HCT116 (cell line): ENCODE measurements at regions not wholly inside any gene's neighbourhood (a gene's known extent, or its start where the extent isn't known, plus 50 kb on each side); places are given as distances from the start of the nearest gene placed in this dataset.

Experiments
- ATAC-seq: fragments of 200-7000 bp; cut with Tn5 transposase; 2 replicates; pipeline ENCODE4 v1.9.1; 2020; ENCODE audit warnings: mild to moderate bottlenecking, moderate library complexity
- BruUV-seq: library from RNA; stranded (reverse); fragments of 400-500 nt; replicated peaks from 2 replicates; lab custom pipeline; 2021; lab: Mats Ljungman, UMichigan
- CTCF ChIA-PET: fragments of 300-600 bp; sonication (Branson Sonifier 250); formaldehyde crosslinking; loops from one replicate; lab custom pipeline; 2021; ENCODE audit warnings: antibody characterized with exemption; lab: Charles Lee
- POLR2A ChIA-PET: fragments of 300-600, 350-600 bp; sonication (Branson Sonifier 250); formaldehyde crosslinking; loops from one replicate; lab custom pipeline; 2021; ENCODE audit warnings: antibody characterized with exemption; lab: Charles Lee
- RAD21 ChIA-PET, 2 experiments: fragments of 300-600 bp; sonication (Branson Sonifier 250); formaldehyde crosslinking; loops; one replicate each; lab custom pipeline; 2023; ENCODE audit warnings: low total read pairs in 2 of 2; ENCODE audit not compliant: uncharacterized antibody in 2 of 2, unreplicated experiment in 2 of 2, low non-redundant PET in 1 of 2; lab: Charles Lee
- DNase-seq: peaks from one replicate; pipeline ENCODE4 v3.0.0-alpha.2; 2010; ENCODE audit warnings: low read depth, low spot score
- H2AFZ ChIP-seq: fragments of 200-600 bp; shearing (Covaris generic), sonication (generic); 2 replicates; pipeline ENCODE4 v1.6.1; 2017; ENCODE audit warnings: low read depth, mixed run types, mixed read lengths, antibody characterized with exemption, low read length; ENCODE audit not compliant: poor library complexity, severe bottlenecking
- H3K27ac ChIP-seq: 2 replicates; pipeline ENCODE4 v1.5.1; 2012; ENCODE audit warnings: low read depth, low read length
- H3K27me3 ChIP-seq: fragments of 200-600 bp; sonication (generic); 2 replicates; pipeline ENCODE4 v1.6.1; 2016; ENCODE audit warnings: mixed run types, low read length, mixed read lengths; ENCODE audit not compliant: insufficient read depth
- H3K36me3 ChIP-seq, 2 experiments: fragments of 200-500 bp in 1 of 2; fragments of 200-600 bp in 1 of 2; sonication (Bioruptor generic) in 1 of 2; sonication (generic) in 1 of 2; 2 replicates each; pipeline versions ENCODE4 v1.5.1 to v1.6.1; 2014 to 2016; ENCODE audit warnings: low read length in 2 of 2, inconsistent platforms in 1 of 2, mixed read lengths in 1 of 2, mixed run types in 1 of 2; ENCODE audit not compliant: insufficient read depth in 2 of 2, control insufficient read depth in 1 of 2
- H3K4me1 ChIP-seq, 2 experiments: fragments of 200-600 bp in 1 of 2; sonication (generic) in 1 of 2; 2 replicates each; pipeline versions ENCODE4 v1.5.1 to v1.6.1; 2012 to 2017; ENCODE audit warnings: low read length in 2 of 2, inconsistent platforms in 1 of 2, mild to moderate bottlenecking in 1 of 2, mixed read lengths in 1 of 2, mixed run types in 1 of 2, moderate library complexity in 1 of 2; ENCODE audit not compliant: insufficient read depth in 2 of 2, control insufficient read depth in 1 of 2
- H3K4me2 ChIP-seq: fragments of 200-600 bp; sonication (generic); 2 replicates; pipeline ENCODE4 v1.6.1; 2017; ENCODE audit warnings: mixed run types, low read length, mixed read lengths
- H3K4me3 ChIP-seq, 2 experiments: fragments of 200-600 bp in 1 of 2; sonication (generic) in 1 of 2; replicated peaks in 1 of 2; 2 replicates each; pipeline ENCODE4 v1.5.1; 2011 to 2016; ENCODE audit warnings: low read length in 2 of 2, control low read depth in 1 of 2, low read depth in 1 of 2, mild to moderate bottlenecking in 1 of 2, mixed read lengths in 1 of 2, mixed run types in 1 of 2
- H3K79me2 ChIP-seq: fragments of 200-600 bp; sonication (generic); 2 replicates; pipeline ENCODE4 v1.6.1; 2017; ENCODE audit warnings: mild to moderate bottlenecking, mixed run types, low read length, moderate library complexity, mixed read lengths; ENCODE audit not compliant: insufficient read depth
- H3K9ac ChIP-seq: fragments of 200-600 bp; sonication (generic); 2 replicates; pipeline ENCODE4 v1.6.1; 2016; ENCODE audit warnings: low read length, mixed read lengths
- H3K9me2 ChIP-seq: fragments of 200-600 bp; sonication (generic), shearing (Covaris generic); 2 replicates; pipeline ENCODE4 v1.6.1; 2017; ENCODE audit warnings: mixed run types, mild to moderate bottlenecking, moderate library complexity; ENCODE audit not compliant: insufficient read depth
- H3K9me3 ChIP-seq, 2 experiments: fragments of 200-500 bp in 1 of 2; fragments of 200-600 bp in 1 of 2; sonication (Bioruptor generic) in 1 of 2; sonication (generic) in 1 of 2; 2 replicates each; pipeline ENCODE4 v1.6.1; 2014 to 2017; ENCODE audit warnings: low read length in 2 of 2, mixed read lengths in 2 of 2, inconsistent platforms in 1 of 2, low read depth in 1 of 2, mild to moderate bottlenecking in 1 of 2, mixed run types in 1 of 2, moderate library complexity in 1 of 2; ENCODE audit not compliant: control insufficient read depth in 1 of 2, insufficient read depth in 1 of 2
- H4K20me1 ChIP-seq: fragments of 200-600 bp; sonication (generic), shearing (Covaris generic); 2 replicates; pipeline ENCODE4 v1.6.1; 2017; ENCODE audit warnings: mixed run types, mild to moderate bottlenecking, moderate library complexity; ENCODE audit not compliant: insufficient read depth
- CEBPB ChIP-seq: IDR thresholded peaks from 2 replicates; pipeline ENCODE4 v1.6.1; 2012; ENCODE audit warnings: low read depth
- ELF1 ChIP-seq: IDR thresholded peaks from 2 replicates; pipeline ENCODE4 v1.6.1; 2012; ENCODE audit warnings: low read depth, borderline replicate concordance
- EZH2 ChIP-seq: fragments of 200-600 bp; sonication (generic); IDR thresholded peaks from 2 replicates; pipeline ENCODE4 v1.6.1; 2017; ENCODE audit warnings: antibody characterized with exemption, mixed run types
- EZH2phosphoT487 ChIP-seq: fragments of 200-600 bp; IDR thresholded peaks from 2 replicates; pipeline ENCODE4 v1.6.1; 2018; ENCODE audit warnings: antibody characterized with exemption, borderline replicate concordance
- FOSL1 ChIP-seq: IDR thresholded peaks from 2 replicates; pipeline ENCODE4 v1.6.1; 2012; ENCODE audit warnings: low read depth
- JUND ChIP-seq: IDR thresholded peaks from 2 replicates; pipeline ENCODE4 v1.6.1; 2012
- MAX ChIP-seq: IDR thresholded peaks from 2 replicates; pipeline ENCODE4 v1.6.1; 2012
- POLR2A ChIP-seq: IDR thresholded peaks from 2 replicates; pipeline ENCODE4 v1.7.0; 2011; ENCODE audit warnings: borderline replicate concordance; ENCODE audit not compliant: insufficient read depth, insufficient read length; ENCODE audit errors: extremely low read depth
- RAD21 ChIP-seq: IDR thresholded peaks from 2 replicates; pipeline ENCODE4 v1.6.1; 2012; ENCODE audit warnings: low read depth, mild to moderate bottlenecking
- SIN3A ChIP-seq: IDR thresholded peaks from 2 replicates; pipeline ENCODE4 v1.6.1; 2012; ENCODE audit warnings: low read depth
- SP1 ChIP-seq: IDR thresholded peaks from 2 replicates; pipeline ENCODE4 v1.6.1; 2012; ENCODE audit warnings: low read depth
- TCF7L2 ChIP-seq: IDR thresholded peaks from 2 replicates; pipeline ENCODE4 v1.7.0; 2011; ENCODE audit warnings: borderline replicate concordance, inconsistent platforms; ENCODE audit not compliant: insufficient read depth, insufficient read length; ENCODE audit errors: extremely low read depth
- ZBTB33 ChIP-seq: IDR thresholded peaks from 2 replicates; pipeline ENCODE4 v1.6.1; 2011; ENCODE audit warnings: mild to moderate bottlenecking, low read length, moderate library complexity; ENCODE audit not compliant: insufficient replicate concordance; ENCODE audit errors: extremely low read depth
- ZFX ChIP-seq: fragments of 450-650 bp; IDR thresholded peaks from 2 replicates; pipeline ENCODE4 v1.6.1; 2017
- intact Hi-C: fragments of 100-400 bp; cut with micrococcal nuclease; formaldehyde crosslinking; loops from 2 replicates; pipeline ENCODE4 v1.10.0; 2022
- TF ChIP-seq, protein P1 (sequence below): IDR thresholded peaks from 2 replicates; pipeline ENCODE4 v1.6.1; 2012

GRCh38 chr11:127390465-127390864, 389.9 kb upstream of the KIRREL3 start:
- Histone ChIP-seq H4K20me1 (no peaks in the 10 kb centered on the region), H3K9ac (no peak overlapping the region), H3K4me2 (no peak overlapping the region), H3K79me2 (no peaks in the 10 kb centered on the region), H3K36me3 (no peaks in the 10 kb centered on the region), H2AFZ (no peak overlapping the region), H3K27ac (no peak overlapping the region), H3K9me2 (no peaks in the 10 kb centered on the region), H3K4me1 (no peaks in the 10 kb centered on the region), H3K4me3 (no peak overlapping the region), H3K9me3 (peaks cover 6 to 20% of the 10 kb centered on the region in 2 experiments; a peak in 2 of 4 replicates), H3K27me3 (no peaks in the 10 kb centered on the region)
- CTCF ChIA-PET = no interaction called here
- POLR2A ChIA-PET = no interaction called here
- intact Hi-C loops = no loop called here
- BruUV-seq = no TSS peak
- no peak for DNase-seq
- RAD21 ChIA-PET = no interaction called here
- no peak for TF ChIP-seq TCF7L2
- no peak for TF ChIP-seq FOSL1
- TF ChIP-seq EZH2 = no peak
- TF ChIP-seq SP1 = no peak
- TF ChIP-seq CEBPB = no peak
- no peak for TF ChIP-seq POLR2A
- no peak for TF ChIP-seq ZFX
- no peak for TF ChIP-seq SIN3A
- TF ChIP-seq ZBTB33 = no peak
- TF ChIP-seq, protein P1, sequence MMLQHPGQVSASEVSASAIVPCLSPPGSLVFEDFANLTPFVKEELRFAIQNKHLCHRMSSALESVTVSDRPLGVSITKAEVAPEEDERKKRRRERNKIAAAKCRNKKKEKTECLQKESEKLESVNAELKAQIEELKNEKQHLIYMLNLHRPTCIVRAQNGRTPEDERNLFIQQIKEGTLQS = no peak
- no peak for TF ChIP-seq ELF1
- TF ChIP-seq MAX = no peak
- no peak for TF ChIP-seq RAD21
- TF ChIP-seq JUND = no peak
- TF ChIP-seq EZH2phosphoT487 = no peak
- no peak for ATAC-seq
